Endodermal cell (in vitro differentiated cells): ENCODE measurements at regions not wholly inside any gene's neighbourhood (a gene's known extent, or its start where the extent isn't known, plus 50 kb on each side); places are given as distances from the start of the nearest gene placed in this dataset.

Experiments
- DNase-seq: peaks from one replicate; pipeline ENCODE4 v3.0.0-alpha.2; 2017
- H3K27ac ChIP-seq: 2 replicates; pipeline ENCODE4 v1.5.1; 2013; ENCODE audit warnings: mild to moderate bottlenecking, low read depth, low read length, moderate library complexity
- H3K27me3 ChIP-seq: 2 replicates; pipeline ENCODE4 v1.6.1; 2013; ENCODE audit warnings: mild to moderate bottlenecking, low read length, moderate library complexity; ENCODE audit not compliant: insufficient read depth, control insufficient read depth, poor library complexity, severe bottlenecking
- H3K36me3 ChIP-seq: 2 replicates; pipeline ENCODE4 v1.7.0; 2013; ENCODE audit warnings: mild to moderate bottlenecking, low read length, moderate library complexity; ENCODE audit not compliant: control insufficient read depth, insufficient read depth
- H3K4me1 ChIP-seq: one replicate; pipeline ENCODE4 v1.7.0; 2013; ENCODE audit warnings: low read length; ENCODE audit not compliant: control insufficient read depth, insufficient read depth
- H3K4me3 ChIP-seq: 2 replicates; pipeline ENCODE4 v1.5.1; 2013; ENCODE audit warnings: mild to moderate bottlenecking, low read length, moderate library complexity
- H3K9ac ChIP-seq: 2 replicates; pipeline ENCODE4 v1.6.1; 2013; ENCODE audit warnings: mild to moderate bottlenecking, low read length, moderate library complexity; ENCODE audit not compliant: poor library complexity, severe bottlenecking; ENCODE audit errors: extremely low read depth
- H3K9me3 ChIP-seq: 2 replicates; pipeline ENCODE4 v1.6.1; 2013; ENCODE audit warnings: mild to moderate bottlenecking, low read length, moderate library complexity; ENCODE audit not compliant: control insufficient read depth
- H3K27ac Mint-ChIP-seq: 2 replicates; pipeline ENCODE4 v1.8.0; 2020; ENCODE audit warnings: mixed read lengths
- H3K27me3 Mint-ChIP-seq: 2 replicates; pipeline ENCODE4 v1.8.0; 2021; ENCODE audit warnings: mild to moderate bottlenecking, mixed read lengths; ENCODE audit not compliant: insufficient read depth
- H3K36me3 Mint-ChIP-seq: 2 replicates; pipeline ENCODE4 v1.8.0; 2020; ENCODE audit warnings: low read depth, mixed read lengths
- H3K4me1 Mint-ChIP-seq: 2 replicates; pipeline ENCODE4 v1.8.0; 2020; ENCODE audit warnings: mixed read lengths
- H3K4me3 Mint-ChIP-seq: 2 replicates; pipeline ENCODE4 v1.8.0; 2020; ENCODE audit warnings: mild to moderate bottlenecking, moderate library complexity, mixed read lengths
- H3K9me3 Mint-ChIP-seq: 2 replicates; pipeline ENCODE4 v1.8.0; 2020; ENCODE audit warnings: mild to moderate bottlenecking, mixed read lengths
- CTCF ChIP-seq: fragments of 200-600 bp; sonication (generic); conservative IDR thresholded peaks from 2 replicates; pipeline ENCODE4 v1.5.0; 2021; ENCODE audit warnings: antibody characterized with exemption, mild to moderate bottlenecking
- WGBS, 2 experiments: methylation state at CpG; one replicate each; pipeline versions ENCODE4 v1.1.5 to v1.1.7; 2013; ENCODE audit warnings: missing lambda C conversion rate in 2 of 2, mixed read lengths in 1 of 2; ENCODE audit not compliant: insufficient coverage in 1 of 2, insufficient read length in 1 of 2; 5-methylcytosine and 5-hydroxymethylcytosine counted together

GRCh38 chr2:138228101-138228500, 263.8 kb downstream of the HNMT start:
- Histone ChIP-seq H3K27ac (no peak overlapping the region), H3K36me3 (no peaks in the 10 kb centered on the region), H3K9me3 (no peaks in the 10 kb centered on the region), H3K27me3 (no peaks in the 10 kb centered on the region), H3K9ac (no peak overlapping the region), H3K4me1 (no peaks in the 10 kb centered on the region), H3K4me3 (no peak overlapping the region)
- 92 to 94% methylated on average over 2 of the region's 2 CpGs for whole genome bisulfite sequencing, 2 experiments
- Mint-ChIP-seq H3K27me3 (no peaks in the 10 kb centered on the region), H3K36me3 (no peaks in the 10 kb centered on the region), H3K4me1 (peaks cover 9% of the 10 kb centered on the region), H3K27ac (no peak overlapping the region), H3K9me3 (no peaks in the 10 kb centered on the region), H3K4me3 (no peak overlapping the region)
- no peak for TF ChIP-seq CTCF
- no peak for DNase-seq

- H3K9me3 Mint-ChIP-seq = no peaks in the 10 kb centered on the region
- no peaks in the 10 kb centered on the region for H3K36me3 ChIP-seq
- no peak for TF ChIP-seq CTCF
- H3K9me3 ChIP-seq = no peaks in the 10 kb centered on the region
- H3K4me3 ChIP-seq = no peak overlapping the region
- H3K27ac ChIP-seq = no peak overlapping the region
- DNase-seq = no peak
- no peaks in the 10 kb centered on the region for H3K36me3 Mint-ChIP-seq
- peaks cover 17% of the 10 kb centered on the region for H3K4me1 Mint-ChIP-seq
- no peaks in the 10 kb centered on the region for H3K27me3 Mint-ChIP-seq
- no peaks in the 10 kb centered on the region for H3K27me3 ChIP-seq
- 95% methylated on average over 1 of the region's 2 CpGs; no CpG with 5 or more reads in 1 of the 2 experiments for WGBS, 2 experiments
- H3K4me3 Mint-ChIP-seq = no peak overlapping the region
- no peaks in the 10 kb centered on the region for H3K4me1 ChIP-seq
- no peak overlapping the region for H3K27ac Mint-ChIP-seq
- H3K9ac ChIP-seq = no peak overlapping the region
These were observed 267.3 kb upstream of the SPOPL start for GRCh38 chr2:138234265-138234664.

GRCh38 chr2:138235041-138235440, 266.5 kb upstream of the SPOPL start:
- H3K4me1 Mint-ChIP-seq = peaks cover 17% of the 10 kb centered on the region
- H3K36me3 ChIP-seq = no peaks in the 10 kb centered on the region
- no peak for TF ChIP-seq CTCF
- no peaks in the 10 kb centered on the region for H3K36me3 Mint-ChIP-seq
- no peak overlapping the region for H3K27ac ChIP-seq
- H3K9me3 Mint-ChIP-seq = no peaks in the 10 kb centered on the region
- peak overlapping the region; percentile 61 for H3K27ac Mint-ChIP-seq
- no peak overlapping the region for H3K4me3 ChIP-seq
- no peaks in the 10 kb centered on the region for H3K27me3 Mint-ChIP-seq
- H3K4me1 ChIP-seq = no peaks in the 10 kb centered on the region
- 96% methylated on average over 2 of the region's 2 CpGs; no CpG with 5 or more reads in 1 of the 2 experiments for WGBS, 2 experiments
- H3K9me3 ChIP-seq = no peaks in the 10 kb centered on the region
- no peak overlapping the region for H3K4me3 Mint-ChIP-seq
- no peak for DNase-seq
- H3K27me3 ChIP-seq = no peaks in the 10 kb centered on the region
- no peak overlapping the region for H3K9ac ChIP-seq
